SK-N-MC (cell line): ENCODE measurements at regions not wholly inside any gene's neighbourhood (a gene's known extent, or its start where the extent isn't known, plus 50 kb on each side); places are given as distances from the start of the nearest gene placed in this dataset.

ENCODE experiments used
- EZH2 ChIP-seq: fragments of 200-600 bp; sonication (generic); IDR thresholded peaks from one replicate; pipeline ENCODE4 v1.6.1; 2017; ENCODE audit warnings: antibody characterized with exemption
- FOXP2 ChIP-seq: optimal IDR thresholded peaks from 2 replicates; pipeline ENCODE3; 2011; ENCODE audit warnings: mild to moderate bottlenecking, moderate library complexity; ENCODE audit not compliant: insufficient read depth; ENCODE audit errors: extremely low read length, control extremely low read depth
- POLR2AphosphoS5 ChIP-seq: IDR thresholded peaks from 2 replicates; pipeline ENCODE4 v1.6.1; 2012; ENCODE audit warnings: mild to moderate bottlenecking, low read depth, low read length, borderline replicate concordance

DNA sequence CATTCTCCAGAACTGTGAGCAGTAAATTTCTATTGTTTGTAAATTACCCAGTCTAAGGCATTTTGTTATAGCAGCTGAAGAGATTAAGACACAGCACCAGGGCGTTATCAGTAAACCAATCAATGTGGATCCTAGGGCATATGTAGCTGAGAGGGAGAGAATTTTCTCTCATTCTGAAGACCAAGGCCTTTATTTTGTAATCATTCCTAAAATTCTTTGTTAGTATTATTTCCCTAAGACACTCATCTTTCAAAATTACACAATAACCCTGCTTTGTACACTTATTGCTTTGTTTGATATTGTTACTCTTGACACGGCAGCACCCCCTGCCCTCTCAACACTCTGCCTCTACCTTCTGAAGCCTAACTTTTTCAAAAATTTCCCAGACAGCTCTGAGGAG is 419.1 kb downstream of the SLC4A3 start:
- TF ChIP-seq EZH2 (no peak), POLR2AphosphoS5 (no peak), FOXP2 (no peak)
